NCI-H2227 (cell line): ENCODE measurements at regions not wholly inside any gene's neighbourhood (a gene's known extent, or its start where the extent isn't known, plus 50 kb on each side); places are given as distances from the start of the nearest gene placed in this dataset.
"Not testable (repeated sequence)": the region's sequence is repeated elsewhere in the genome, so short reads cannot be mapped to it uniquely, and the experiment has no call there.

Experiments used
- DNase-seq: peaks from one replicate; lab custom pipeline; 2025; ENCODE audit not compliant: unreplicated experiment; lab: John Stamatoyannopoulos, UW

DNA sequence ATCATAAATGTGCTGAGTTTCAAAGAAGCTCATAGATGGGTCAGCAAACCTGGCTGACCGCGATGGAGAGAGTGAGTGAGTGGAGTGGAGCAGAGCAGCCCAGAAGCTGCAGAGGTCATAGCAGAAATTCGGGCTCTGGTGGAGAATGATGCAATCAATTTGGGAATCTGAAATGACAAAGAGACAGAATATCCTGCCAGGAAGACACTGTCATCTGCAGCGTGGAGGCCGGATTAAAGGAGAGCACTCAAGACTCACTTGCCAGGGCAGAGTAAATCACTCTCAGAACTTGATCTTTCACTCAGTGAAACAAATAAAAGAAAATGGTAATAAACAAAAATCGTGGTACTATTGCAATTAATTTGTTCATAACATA is 109.6 kb upstream of the RREB1 start:
- no peak for DNase-seq

DNA sequence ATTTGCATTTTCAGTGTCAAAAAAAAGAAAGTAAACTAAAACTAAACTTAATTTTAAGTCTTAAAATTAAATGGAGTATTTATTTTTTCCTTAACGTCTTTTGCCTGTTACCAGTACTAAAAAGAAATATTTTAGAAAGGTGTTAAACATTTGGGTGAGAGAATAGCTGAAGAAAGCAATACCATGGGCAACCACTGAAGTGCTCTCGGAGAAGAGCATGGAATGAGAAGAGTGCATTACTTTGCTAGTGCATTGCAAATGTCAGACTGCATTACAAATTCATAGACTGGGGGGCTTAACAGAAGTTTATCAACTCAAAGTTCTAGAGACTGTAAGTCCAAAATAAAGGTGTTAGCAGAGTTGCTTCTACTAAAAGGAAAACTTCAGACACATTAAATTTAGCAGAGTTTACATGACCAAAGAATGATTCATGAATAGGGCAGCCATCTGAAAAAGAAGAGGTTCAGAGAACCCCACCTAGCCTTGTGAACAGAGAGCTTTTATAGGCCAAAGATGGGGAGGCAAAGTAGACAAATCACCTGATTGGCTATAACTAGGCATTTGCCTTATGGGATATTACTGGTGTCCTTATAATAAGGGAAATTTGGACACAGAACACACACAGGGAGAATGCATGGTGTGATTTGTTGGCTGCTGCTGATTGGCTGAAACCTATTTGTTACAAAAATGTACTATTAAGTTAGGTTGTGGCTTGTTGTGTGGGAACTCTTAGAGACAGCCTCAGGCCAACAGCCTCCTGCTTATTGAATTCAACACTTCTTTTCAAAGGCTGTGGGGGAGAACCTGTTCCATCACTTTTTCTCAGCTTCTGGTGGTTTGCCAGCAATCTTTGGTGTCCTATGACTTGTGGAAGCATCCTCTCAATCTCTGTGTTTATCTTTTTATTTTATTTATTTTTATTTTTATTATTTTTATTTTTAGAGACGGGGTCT is 106.7 kb upstream of the RREB1 start:
- DNase-seq = no peak

- DNase-seq = no peak
These were observed 104.7 kb upstream of the RREB1 start for GRCh38 chr6:7003041-7003440.

DNA sequence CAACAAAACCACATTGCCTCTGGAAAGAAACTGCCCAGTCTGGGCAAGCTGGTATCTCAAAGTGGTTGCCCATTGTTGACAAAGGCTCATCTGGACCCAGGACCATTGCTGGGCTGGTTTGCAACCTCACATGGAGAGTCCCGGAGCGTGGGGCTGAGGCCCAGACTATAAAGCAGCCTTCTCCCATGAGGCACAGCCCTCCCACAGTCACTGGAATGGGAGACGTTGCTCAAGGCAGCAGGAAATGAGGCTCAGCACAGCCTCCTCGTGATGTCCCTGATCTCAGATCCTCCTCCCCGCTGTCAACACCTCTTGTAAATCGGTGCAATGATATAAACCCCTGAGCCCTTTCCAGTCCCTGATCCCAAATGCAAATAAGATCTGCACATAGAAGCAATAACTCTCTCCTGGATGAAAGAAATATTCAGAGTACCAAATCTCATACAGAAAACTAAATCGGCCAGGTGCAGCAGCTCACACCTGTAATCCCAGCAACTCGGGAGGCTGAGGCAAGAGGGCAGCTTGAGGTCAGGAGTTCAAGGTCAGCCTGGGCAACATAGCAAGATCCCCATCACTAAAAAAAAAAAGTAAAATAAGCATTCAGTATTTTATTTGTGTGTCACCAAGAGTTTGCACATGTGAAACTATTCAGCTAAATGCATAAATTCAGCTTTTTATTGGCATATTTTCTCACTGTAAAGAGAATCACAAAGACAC is 103.0 kb upstream of the RREB1 start:
- no peak for DNase-seq

GRCh38 chr6:7006515-7007191 is 101.1 kb upstream of the RREB1 start:
- DNase-seq = no peak

- DNase-seq = no peak
These were observed 99.2 kb upstream of the RREB1 start for GRCh38 chr6:7008451-7008988.

GRCh38 chr6:7016226-7016625 is 91.5 kb upstream of the RREB1 start:
- no peak for DNase-seq

DNA sequence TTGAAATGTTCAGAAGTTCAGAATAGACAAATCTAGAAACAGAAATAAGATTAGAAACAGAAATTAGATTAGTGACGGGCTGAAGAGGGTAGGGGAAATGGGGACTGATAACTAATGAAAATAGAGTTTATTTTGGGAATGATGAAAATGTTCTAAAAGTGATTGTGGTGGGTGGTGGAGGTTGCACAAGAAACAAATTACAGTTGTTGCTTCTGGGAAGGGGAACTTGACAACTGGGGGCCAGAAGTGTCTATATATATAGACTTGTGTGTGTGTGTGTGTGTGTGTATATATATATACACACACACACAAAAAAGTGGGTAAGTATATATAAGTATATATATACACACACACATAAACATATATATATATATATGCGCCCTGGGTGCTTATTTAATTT is 86.5 kb upstream of the RREB1 start:
- DNase-seq = no peak

GRCh38 chr6:7025861-7026260 is 81.9 kb upstream of the RREB1 start:
- no peak for DNase-seq

DNA sequence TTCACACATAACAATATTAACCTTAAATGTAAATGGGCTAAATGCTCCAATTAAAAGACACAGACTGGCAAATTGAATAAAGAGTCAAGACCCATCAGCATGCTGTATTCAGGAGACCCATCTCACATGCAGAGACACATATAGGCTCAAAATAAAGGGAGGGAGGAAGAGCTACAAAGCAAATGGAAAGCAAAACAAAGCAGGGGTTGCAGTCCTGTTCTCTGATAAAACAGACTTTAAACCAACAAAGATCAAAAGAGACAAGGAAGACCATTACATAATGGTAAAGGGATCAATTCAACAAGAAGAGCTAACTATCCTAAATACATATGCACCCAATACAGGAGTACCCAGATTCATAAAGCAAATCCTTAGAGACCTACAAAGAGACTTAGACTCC is 78.8 kb upstream of the RREB1 start:
- not testable (repeated sequence) for DNase-seq

DNA sequence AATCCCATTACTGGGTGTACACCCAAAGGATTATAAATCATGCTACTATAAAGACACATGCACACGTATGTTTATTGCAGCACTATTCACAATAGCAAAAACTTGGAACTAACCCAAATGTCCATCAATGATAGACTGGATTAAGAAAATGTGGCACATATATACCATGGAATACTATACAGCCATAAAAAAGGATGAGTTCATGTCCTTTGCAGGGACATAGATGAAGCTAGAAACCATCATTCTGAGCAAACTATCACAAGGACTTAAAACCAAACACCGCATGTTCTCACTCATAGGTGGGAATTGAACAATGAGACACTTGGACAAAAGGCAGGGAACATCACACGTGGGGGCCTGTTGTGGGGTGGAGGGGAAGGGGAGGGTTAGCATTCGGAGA is 76.8 kb upstream of the RREB1 start:
- DNase-seq = not testable (repeated sequence)

GRCh38 chr6:7033202-7033601 is 74.6 kb upstream of the RREB1 start:
- no peak for DNase-seq

DNA sequence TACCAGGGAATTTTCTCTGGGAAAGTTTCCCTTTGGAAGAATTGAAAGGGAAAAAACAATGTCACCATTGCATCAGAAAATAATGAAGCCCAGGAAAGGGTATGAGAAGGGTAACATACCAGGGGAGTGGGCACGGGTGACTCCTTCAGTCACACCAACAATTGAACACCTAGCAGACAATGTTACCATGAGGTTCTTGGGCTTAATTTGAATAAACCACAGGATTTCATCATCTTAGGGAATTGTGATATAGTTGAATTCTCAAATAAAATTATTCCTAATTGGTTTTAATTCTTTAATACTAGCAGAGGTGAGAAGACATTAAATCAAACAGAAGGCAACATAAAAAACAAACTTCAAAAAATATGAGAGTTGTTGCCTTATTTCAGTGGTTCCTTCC is 73.7 kb upstream of the RREB1 start:
- no peak for DNase-seq

GRCh38 chr6:7035837-7036249 is 71.9 kb upstream of the RREB1 start:
- no peak for DNase-seq

DNA sequence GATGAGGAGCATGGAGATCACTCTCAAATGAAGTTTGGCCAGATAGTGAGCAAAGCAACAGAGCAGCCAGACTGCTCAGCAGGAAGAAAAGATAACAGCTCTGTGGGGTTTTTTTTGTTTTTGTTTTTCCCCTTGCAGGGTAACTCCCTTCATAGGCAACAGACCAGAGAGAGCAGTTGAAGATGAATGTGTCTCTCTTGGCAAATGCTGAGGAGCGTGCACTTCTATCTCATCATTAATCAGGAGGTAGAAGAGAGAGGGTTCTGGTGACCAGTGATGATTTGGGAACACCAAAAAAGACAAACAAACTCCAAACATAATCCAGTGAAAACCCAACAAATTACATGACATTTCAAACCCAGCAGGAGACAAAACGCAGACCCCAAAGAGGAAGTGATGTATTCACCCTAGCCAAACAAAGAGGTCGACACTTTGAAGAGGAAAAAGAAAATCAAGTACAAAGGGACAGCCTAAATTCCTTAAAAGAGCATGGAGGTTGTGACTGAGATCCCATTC is 66.2 kb upstream of the RREB1 start:
- no peak for DNase-seq

DNA sequence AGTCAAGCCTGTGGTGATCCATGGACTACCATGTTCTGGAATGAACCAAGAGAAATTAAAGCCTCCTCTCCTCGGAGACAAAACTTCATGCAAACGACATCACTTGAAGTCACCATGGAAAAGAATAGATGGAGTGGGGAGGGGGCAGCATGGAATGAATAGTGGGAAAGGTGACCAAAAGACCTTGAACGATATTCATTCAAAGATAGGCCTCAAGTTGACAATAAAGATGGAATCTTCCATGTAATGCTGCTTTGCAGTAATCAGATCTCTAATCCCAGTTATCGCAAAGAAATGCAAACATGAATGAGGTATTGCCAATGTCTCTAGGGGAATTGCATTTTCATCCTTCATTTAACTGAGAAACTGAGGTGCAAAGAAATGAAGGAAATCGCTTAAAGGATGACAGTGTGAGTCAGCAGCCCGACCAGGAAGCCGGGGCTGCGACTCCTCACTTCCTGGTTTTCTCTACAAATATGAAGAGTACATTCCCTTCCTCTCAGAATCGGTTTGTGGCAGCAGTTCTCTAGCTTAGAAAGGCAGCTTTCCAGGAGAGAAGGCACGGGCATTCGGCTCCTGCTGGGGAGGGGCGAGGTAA is 65.6 kb upstream of the RREB1 start:
- no peak for DNase-seq

DNA sequence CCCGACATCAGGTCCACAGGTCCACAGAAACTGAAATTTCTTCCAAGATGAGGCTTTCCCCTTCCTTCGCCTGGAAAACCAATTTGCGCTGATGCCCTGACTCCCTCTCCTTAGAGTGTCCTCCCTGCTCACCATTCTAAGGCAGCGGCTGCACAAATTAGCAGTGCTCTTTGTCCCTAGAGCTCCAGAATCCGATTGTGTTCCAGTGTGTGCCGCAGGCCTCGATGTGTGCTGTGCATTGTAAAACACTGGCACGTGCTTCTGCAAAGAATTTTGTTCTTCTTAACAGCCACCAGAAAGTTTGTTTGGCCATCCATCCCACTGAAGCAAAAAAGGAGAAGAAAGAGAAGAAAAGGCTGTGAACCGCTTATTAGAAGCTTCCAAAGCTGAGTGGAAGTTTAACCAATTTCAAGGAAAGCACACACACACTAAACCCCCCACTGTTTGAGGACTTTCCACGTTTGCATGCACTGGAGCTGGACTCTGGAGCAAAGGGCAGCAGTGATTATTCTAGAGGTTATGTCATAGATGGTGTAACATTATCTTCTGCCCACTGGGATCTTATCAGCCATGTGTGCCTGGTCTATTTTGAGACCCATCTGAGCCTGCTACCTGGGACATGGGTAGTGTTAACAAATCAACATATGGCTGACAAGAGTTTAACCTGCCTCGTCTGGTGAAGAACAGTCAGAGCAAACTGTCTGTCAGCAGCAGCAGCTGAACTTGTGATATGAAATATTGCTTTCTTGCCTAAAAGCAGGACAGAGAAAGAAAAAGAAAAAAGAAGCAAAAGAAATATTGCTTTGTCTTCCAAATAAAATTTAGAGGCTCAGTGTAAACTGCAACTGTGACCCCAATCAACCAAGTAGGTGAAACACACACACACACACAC is 64.9 kb upstream of the RREB1 start:
- DNase-seq = no peak

DNA sequence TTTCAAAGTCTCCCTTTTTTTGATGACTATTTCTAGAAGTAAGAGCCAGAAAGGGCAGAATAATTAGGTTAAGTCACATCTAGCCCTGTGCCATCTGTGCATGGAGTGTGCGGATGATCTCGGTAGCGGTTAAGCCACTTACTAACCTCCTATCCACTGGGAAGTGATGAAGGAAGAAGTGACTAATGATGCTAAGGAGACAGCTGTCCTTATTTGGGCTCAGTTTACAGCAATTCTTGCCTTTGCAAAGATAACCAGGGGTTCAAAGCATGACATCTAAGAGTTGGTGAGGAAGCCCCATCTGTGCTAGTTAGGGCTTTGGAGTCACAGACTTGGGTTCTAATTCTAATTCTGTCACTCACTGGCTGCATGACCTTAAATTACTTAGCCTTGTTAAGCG is 62.4 kb upstream of the RREB1 start:
- no peak for DNase-seq

- DNase-seq = no peak
These were observed 62.0 kb upstream of the RREB1 start for GRCh38 chr6:7045746-7046145.

DNA sequence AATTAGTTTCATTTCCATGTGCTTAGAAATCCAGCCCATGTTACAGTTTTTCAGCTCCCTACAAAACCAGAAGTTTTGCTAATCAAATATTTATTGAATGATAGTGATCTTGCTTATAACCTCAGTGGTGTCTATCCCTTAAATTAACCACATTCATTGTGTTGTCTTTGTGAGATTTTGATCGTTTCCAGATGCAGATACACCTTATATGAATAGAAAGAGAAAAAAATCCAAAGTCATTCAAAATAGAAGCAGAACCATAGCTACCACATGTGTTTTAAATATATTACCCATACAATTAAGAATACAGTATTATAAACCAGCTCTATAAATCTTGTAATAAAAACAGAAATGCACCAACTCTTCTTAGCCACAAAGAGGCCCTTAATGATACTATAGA is 60.6 kb upstream of the RREB1 start:
- DNase-seq = no peak
